Panc1 (cell line): ENCODE measurements at regions not wholly inside any gene's neighbourhood (a gene's known extent, or its start where the extent isn't known, plus 50 kb on each side); places are given as distances from the start of the nearest gene placed in this dataset.

Source experiments
- ATAC-seq: fragments of 200-7000 bp; cut with Tn5 transposase; 2 replicates; pipeline ENCODE4 v1.9.1; 2020; ENCODE audit warnings: mild to moderate bottlenecking, moderate library complexity
- BruUV-seq: library from RNA; stranded (reverse); fragments of 400-500 nt; replicated peaks from 2 replicates; lab custom pipeline; 2021; lab: Mats Ljungman, UMichigan
- CTCF ChIA-PET: fragments of 300-600 bp; sonication (Branson Sonifier 250); formaldehyde crosslinking; loops from one replicate; lab custom pipeline; 2022; ENCODE audit warnings: antibody characterized with exemption; lab: Charles Lee
- POLR2A ChIA-PET: fragments of 300-600 bp; sonication (Branson Sonifier 250); formaldehyde crosslinking; loops from one replicate; lab custom pipeline; 2022; ENCODE audit warnings: antibody characterized with exemption; lab: Charles Lee
- DNase-seq: peaks from one replicate; pipeline ENCODE4 v3.0.0-alpha.2; 2010; ENCODE audit warnings: low read depth, low spot score
- H3K27ac ChIP-seq: 2 replicates; pipeline ENCODE4 v1.5.1; 2011; ENCODE audit warnings: mild to moderate bottlenecking, low read length, inconsistent platforms
- H3K27me3 ChIP-seq: fragments of 200-500 bp; sonication (Bioruptor generic); 2 replicates; pipeline ENCODE4 v1.6.0; 2014; ENCODE audit warnings: low read length, inconsistent platforms; ENCODE audit not compliant: control insufficient read depth, insufficient read depth
- H3K36me3 ChIP-seq: fragments of 200-500 bp; sonication (Bioruptor generic); 2 replicates; pipeline ENCODE4 v1.5.1; 2014; ENCODE audit warnings: inconsistent platforms, mild to moderate bottlenecking, low read length, moderate library complexity; ENCODE audit not compliant: control insufficient read depth, insufficient read depth
- H3K4me1 ChIP-seq: 2 replicates; pipeline ENCODE4 v1.5.1; 2011; ENCODE audit warnings: inconsistent platforms, mild to moderate bottlenecking, low read length, moderate library complexity; ENCODE audit not compliant: control insufficient read depth, insufficient read depth
- H3K4me3 ChIP-seq, 2 experiments: 2 replicates each; pipeline ENCODE4 v1.5.1; 2011 to 2012; ENCODE audit warnings: low read depth in 2 of 2, low read length in 2 of 2, mild to moderate bottlenecking in 2 of 2, inconsistent platforms in 1 of 2, moderate library complexity in 1 of 2
- H3K9me3 ChIP-seq: fragments of 200-500 bp; sonication (Bioruptor generic); 2 replicates; pipeline ENCODE4 v1.5.1; 2014; ENCODE audit warnings: low read depth, mild to moderate bottlenecking, inconsistent platforms, low read length, moderate library complexity; ENCODE audit not compliant: control insufficient read depth, insufficient read depth
- CTCF ChIP-seq: fragments of 450-650 bp; IDR thresholded peaks from 2 replicates; pipeline ENCODE4 v1.5.1; 2017; ENCODE audit warnings: mild to moderate bottlenecking
- POLR2AphosphoS5 ChIP-seq: IDR thresholded peaks from 2 replicates; pipeline ENCODE4 v1.6.1; 2012; ENCODE audit warnings: mild to moderate bottlenecking, low read depth, low read length, moderate library complexity
- REST ChIP-seq, 2 experiments: IDR thresholded peaks; 2 replicates each; pipeline ENCODE4 v1.6.1; 2011 to 2012; ENCODE audit warnings: low read depth in 2 of 2, control low read depth in 1 of 2, low read length in 1 of 2, mild to moderate bottlenecking in 1 of 2, moderate library complexity in 1 of 2; ENCODE audit not compliant: insufficient read depth in 1 of 2
- SIN3A ChIP-seq: IDR thresholded peaks from 2 replicates; pipeline ENCODE4 v1.6.1; 2012; ENCODE audit warnings: low read depth, mild to moderate bottlenecking, low read length, moderate library complexity, borderline replicate concordance; ENCODE audit not compliant: insufficient read depth
- TCF7L2 ChIP-seq: IDR thresholded peaks from 2 replicates; pipeline ENCODE4 v1.6.1; 2011; ENCODE audit warnings: mild to moderate bottlenecking, low read depth, low read length, inconsistent platforms
- in situ Hi-C: cut with HindIII; loops from 2 replicates; pipeline ENCODE4 v1.10.0; 2016; ENCODE audit warnings: low sequenced_read_pairs, low pct_unique_long_range_greater_than_20kb
- intact Hi-C: fragments of 100-400 bp; cut with micrococcal nuclease; formaldehyde crosslinking; loops from one replicate; pipeline ENCODE4 v1.10.0; 2022; ENCODE audit not compliant: unreplicated experiment

- no peak overlapping the region for H3K4me3 ChIP-seq
- H3K36me3 ChIP-seq, result no peaks in the 10 kb centered on the region
- no peaks in the 10 kb centered on the region for H3K27me3 ChIP-seq
- no peaks in the 10 kb centered on the region for H3K4me1 ChIP-seq
- H3K9me3 ChIP-seq, result no peaks in the 10 kb centered on the region
- BruUV-seq, result no TSS peak
- TF ChIP-seq TCF7L2 (no peak), REST (IDR thresholded peaks at IDR 0.05; ENCODE audit: insufficient read depth in 1 of 2, low read depth in 2 of 2, low read length in 1 of 2) (no peak), CTCF (no peak), POLR2AphosphoS5 (no peak), SIN3A (no peak)
- ChIA-PET CTCF (no interaction called here), POLR2A (no interaction called here)
- intact Hi-C loops, result no loop called here
- no peak overlapping the region for H3K27ac ChIP-seq
- no peak for ATAC-seq
- DNase-seq, result no peak
- in situ Hi-C loops, result no loop called here
These were observed 220.0 kb upstream of the NR4A3 start for GRCh38 chr9:99601571-99602111.

GRCh38 chr9:99602854-99603253 is 218.8 kb upstream of the NR4A3 start:
- H3K4me3 ChIP-seq, result no peak overlapping the region
- in situ Hi-C loops (no loop called here), intact Hi-C loops (no loop called here)
- POLR2A ChIA-PET, result no interaction called here
- no peaks in the 10 kb centered on the region for H3K36me3 ChIP-seq
- ATAC-seq (no peak), DNase-seq (no peak)
- H3K27me3 ChIP-seq, result no peaks in the 10 kb centered on the region
- H3K9me3 ChIP-seq, result no peaks in the 10 kb centered on the region
- no peak for TF ChIP-seq POLR2AphosphoS5
- TF ChIP-seq REST (IDR thresholded peaks at IDR 0.05; ENCODE audit: insufficient read depth in 1 of 2, low read depth in 2 of 2, low read length in 1 of 2), result no peak
- no peak for TF ChIP-seq CTCF
- no peak for TF ChIP-seq SIN3A
- TF ChIP-seq TCF7L2, result no peak
- H3K27ac ChIP-seq, result no peak overlapping the region
- no peaks in the 10 kb centered on the region for H3K4me1 ChIP-seq
- CTCF ChIA-PET, result no interaction called here
- no TSS peak for BruUV-seq
